ENCODE measurements at regions not wholly inside any gene's neighbourhood (a gene's known extent, or its start where the extent isn't known, plus 50 kb on each side); places are given as distances from the start of the nearest gene placed in this dataset.

GRCh38 chr7:159249671-159250070, 105.0 kb upstream of the VIPR2 start:
- H3K27me3 Mint-ChIP-seq, result no peaks in the 10 kb centered on the region
- H3K27ac Mint-ChIP-seq (ENCODE audit: low read depth), result no peak overlapping the region
- DNase-seq (ENCODE audit: low spot score in 2 of 2) (no peak), ATAC-seq (replicated peaks; ENCODE audit: extremely low read depth, poor library complexity, severe bottlenecking) (no peak)
- H3K4me3 Mint-ChIP-seq, result no peak overlapping the region
- H3K36me3 Mint-ChIP-seq (ENCODE audit: insufficient read depth), result peaks cover 5% of the 10 kb centered on the region
- no peaks in the 10 kb centered on the region for H3K9me3 Mint-ChIP-seq
- H3K4me1 Mint-ChIP-seq, result peaks cover 45% of the 10 kb centered on the region

DNA sequence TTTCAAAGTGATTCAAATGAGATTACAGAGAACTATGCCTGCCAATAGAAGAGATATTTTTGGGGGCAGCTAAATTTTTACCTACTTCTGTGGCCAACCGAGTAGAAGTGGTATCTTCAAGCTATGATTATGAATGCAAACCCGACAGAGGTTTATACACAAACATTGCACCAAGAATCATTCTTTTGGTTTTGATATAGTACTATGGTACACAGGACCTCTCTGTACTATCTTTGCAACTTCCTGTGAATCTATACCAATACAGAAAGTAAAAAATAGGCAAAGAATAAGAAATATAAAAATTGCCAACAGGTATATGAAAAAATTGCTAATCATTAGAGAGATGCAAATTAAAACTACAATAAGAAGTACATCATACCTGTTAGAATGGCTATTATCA, 103.2 kb upstream of the VIPR2 start:
- H3K9me3 Mint-ChIP-seq, result no peaks in the 10 kb centered on the region
- ATAC-seq (replicated peaks; ENCODE audit: extremely low read depth, poor library complexity, severe bottlenecking), result no peak
- no peak overlapping the region for H3K27ac Mint-ChIP-seq (ENCODE audit: low read depth)
- no peaks in the 10 kb centered on the region for H3K27me3 Mint-ChIP-seq
- peaks cover 29% of the 10 kb centered on the region for H3K4me1 Mint-ChIP-seq
- no peak for DNase-seq (ENCODE audit: low spot score in 2 of 2)
- no peak overlapping the region for H3K4me3 Mint-ChIP-seq
- H3K36me3 Mint-ChIP-seq (ENCODE audit: insufficient read depth), result peaks cover 5% of the 10 kb centered on the region

GRCh38 chr7:159246702-159247480, 102.2 kb upstream of the VIPR2 start:
- DNase-seq (ENCODE audit: low spot score in 2 of 2) (no peak), ATAC-seq (replicated peaks; ENCODE audit: extremely low read depth, poor library complexity, severe bottlenecking) (no peak)
- H3K36me3 Mint-ChIP-seq (ENCODE audit: insufficient read depth), result peaks cover 6% of the 10 kb centered on the region
- H3K4me1 Mint-ChIP-seq, result peaks cover 25% of the 10 kb centered on the region
- H3K4me3 Mint-ChIP-seq, result no peak overlapping the region
- no peaks in the 10 kb centered on the region for H3K9me3 Mint-ChIP-seq
- no peak overlapping the region for H3K27ac Mint-ChIP-seq (ENCODE audit: low read depth)
- no peaks in the 10 kb centered on the region for H3K27me3 Mint-ChIP-seq

GRCh38 chr7:159240962-159241361, 96.3 kb upstream of the VIPR2 start:
- Mint-ChIP-seq H3K27me3 (peaks cover 24% of the 10 kb centered on the region), H3K36me3 (ENCODE audit: insufficient read depth) (peaks cover 3% of the 10 kb centered on the region), H3K27ac (ENCODE audit: low read depth) (no peak overlapping the region), H3K9me3 (no peaks in the 10 kb centered on the region), H3K4me3 (no peak overlapping the region), H3K4me1 (peaks cover 3% of the 10 kb centered on the region)
- DNase-seq (ENCODE audit: low spot score in 2 of 2) (no peak), ATAC-seq (replicated peaks; ENCODE audit: extremely low read depth, poor library complexity, severe bottlenecking) (no peak)

DNA sequence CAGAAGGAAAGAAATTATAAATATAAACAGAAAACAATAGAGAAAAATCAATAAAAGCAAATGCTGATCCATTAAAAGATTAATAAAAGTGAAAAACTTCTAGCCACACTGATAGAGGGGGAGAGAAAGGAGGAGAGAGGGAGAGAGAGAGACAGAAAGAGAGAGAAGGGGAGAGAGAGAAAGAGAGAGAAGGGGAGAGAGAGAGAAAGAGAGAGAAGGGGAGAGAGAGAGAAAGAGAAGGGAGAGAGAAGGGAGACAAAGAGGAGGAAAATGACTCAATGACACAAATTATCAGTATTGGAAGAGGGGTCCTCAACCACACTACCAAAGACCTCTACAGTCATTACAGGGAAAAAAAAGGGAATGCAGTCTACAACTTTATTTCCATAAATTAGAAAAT, 94.4 kb upstream of the VIPR2 start:
- Mint-ChIP-seq H3K27ac (ENCODE audit: low read depth) (peak overlapping the region; percentile 72), H3K36me3 (ENCODE audit: insufficient read depth) (peaks cover 1% of the 10 kb centered on the region), H3K4me1 (no peaks in the 10 kb centered on the region), H3K9me3 (no peaks in the 10 kb centered on the region), H3K27me3 (peaks cover 28% of the 10 kb centered on the region), H3K4me3 (no peak overlapping the region)
- ATAC-seq (replicated peaks; ENCODE audit: extremely low read depth, poor library complexity, severe bottlenecking) (no peak), DNase-seq (ENCODE audit: low spot score in 2 of 2) (no peak)

GRCh38 chr7:159238541-159238940, 93.9 kb upstream of the VIPR2 start:
- Mint-ChIP-seq H3K27ac (ENCODE audit: low read depth) (peak overlapping the region; percentile 72), H3K9me3 (no peaks in the 10 kb centered on the region), H3K4me1 (no peaks in the 10 kb centered on the region), H3K36me3 (ENCODE audit: insufficient read depth) (peaks cover 1% of the 10 kb centered on the region), H3K27me3 (peaks cover 28% of the 10 kb centered on the region), H3K4me3 (no peak overlapping the region)
- no peak for DNase-seq (ENCODE audit: low spot score in 2 of 2)
- ATAC-seq (replicated peaks; ENCODE audit: extremely low read depth, poor library complexity, severe bottlenecking), result no peak

- Mint-ChIP-seq H3K27me3 (peaks cover 28% of the 10 kb centered on the region), H3K4me3 (no peak overlapping the region), H3K4me1 (no peaks in the 10 kb centered on the region), H3K36me3 (ENCODE audit: insufficient read depth) (no peaks in the 10 kb centered on the region), H3K27ac (ENCODE audit: low read depth) (no peak overlapping the region), H3K9me3 (no peaks in the 10 kb centered on the region)
- DNase-seq (ENCODE audit: low spot score in 2 of 2), result no peak
- ATAC-seq (replicated peaks; ENCODE audit: extremely low read depth, poor library complexity, severe bottlenecking), result no peak
Observed at GRCh38 chr7:159237022-159237653, 92.5 kb upstream of the VIPR2 start.

DNA sequence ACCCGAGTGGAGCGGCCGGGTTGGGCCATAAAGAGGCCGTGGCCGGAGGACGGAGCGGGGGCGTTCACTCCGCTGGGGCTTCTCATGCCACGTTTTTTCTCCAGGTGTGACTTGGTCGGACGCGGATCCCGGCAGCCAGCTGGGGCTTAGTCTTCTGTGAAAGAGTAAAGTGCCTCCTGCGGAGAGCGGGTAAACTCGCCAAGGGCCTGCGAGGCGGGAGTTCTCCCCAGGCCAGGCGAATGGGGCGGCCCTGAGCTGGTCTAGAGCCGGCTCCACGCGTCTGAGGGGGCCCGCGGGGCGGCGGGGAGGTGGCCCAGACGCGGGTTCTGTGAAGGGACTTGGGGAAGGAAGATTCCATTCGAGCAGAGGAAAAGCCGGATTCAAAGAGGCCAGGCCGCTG, 86.3 kb upstream of the VIPR2 start:
- Mint-ChIP-seq H3K4me1 (no peaks in the 10 kb centered on the region), H3K27ac (ENCODE audit: low read depth) (no peak overlapping the region), H3K27me3 (peaks cover 5% of the 10 kb centered on the region), H3K36me3 (ENCODE audit: insufficient read depth) (no peaks in the 10 kb centered on the region), H3K4me3 (no peak overlapping the region), H3K9me3 (no peaks in the 10 kb centered on the region)
- no peak for DNase-seq (ENCODE audit: low spot score in 2 of 2)
- no peak for ATAC-seq (replicated peaks; ENCODE audit: extremely low read depth, poor library complexity, severe bottlenecking)

DNA sequence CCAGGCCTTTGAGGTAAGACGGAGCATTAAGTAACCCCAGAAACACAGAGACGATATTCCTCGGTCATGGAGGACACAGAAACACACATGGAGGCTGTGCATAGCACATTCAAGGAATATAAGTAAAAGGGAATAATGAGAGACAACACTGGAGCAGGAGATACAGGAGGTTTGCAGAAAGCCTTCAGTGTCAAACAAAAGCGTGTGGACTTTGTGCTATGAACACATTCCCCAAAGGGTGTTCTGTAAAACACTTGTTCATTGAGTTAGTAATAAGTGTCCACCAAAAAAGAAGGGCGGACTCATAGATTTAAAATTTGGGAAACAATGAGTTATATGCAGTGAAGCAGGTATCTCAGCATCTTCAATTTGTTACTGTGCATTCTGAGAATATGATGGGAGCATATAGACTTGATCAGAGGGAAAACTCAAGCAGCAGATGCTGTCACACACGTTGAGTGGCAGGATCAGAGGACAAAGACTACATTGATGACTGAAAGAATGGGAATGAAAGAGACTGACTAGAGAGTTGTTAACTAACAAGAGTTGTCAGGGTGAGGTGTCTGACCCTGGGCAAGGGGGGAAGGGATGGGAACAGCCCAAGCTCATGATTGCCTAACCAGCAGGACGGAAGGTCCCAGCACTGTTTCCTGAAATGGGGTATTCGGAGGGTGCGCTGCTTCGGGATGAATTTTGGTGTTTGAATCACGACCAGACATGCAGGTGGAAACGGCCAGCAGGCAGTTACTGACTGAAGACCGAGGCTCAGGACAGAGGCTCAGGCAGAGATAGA, 85.2 kb upstream of the VIPR2 start:
- Mint-ChIP-seq H3K9me3 (no peaks in the 10 kb centered on the region), H3K4me3 (no peak overlapping the region), H3K36me3 (ENCODE audit: insufficient read depth) (no peaks in the 10 kb centered on the region), H3K4me1 (no peaks in the 10 kb centered on the region), H3K27ac (ENCODE audit: low read depth) (no peak overlapping the region), H3K27me3 (no peaks in the 10 kb centered on the region)
- DNase-seq (ENCODE audit: low spot score in 2 of 2), result no peak
- no peak for ATAC-seq (replicated peaks; ENCODE audit: extremely low read depth, poor library complexity, severe bottlenecking)

DNA sequence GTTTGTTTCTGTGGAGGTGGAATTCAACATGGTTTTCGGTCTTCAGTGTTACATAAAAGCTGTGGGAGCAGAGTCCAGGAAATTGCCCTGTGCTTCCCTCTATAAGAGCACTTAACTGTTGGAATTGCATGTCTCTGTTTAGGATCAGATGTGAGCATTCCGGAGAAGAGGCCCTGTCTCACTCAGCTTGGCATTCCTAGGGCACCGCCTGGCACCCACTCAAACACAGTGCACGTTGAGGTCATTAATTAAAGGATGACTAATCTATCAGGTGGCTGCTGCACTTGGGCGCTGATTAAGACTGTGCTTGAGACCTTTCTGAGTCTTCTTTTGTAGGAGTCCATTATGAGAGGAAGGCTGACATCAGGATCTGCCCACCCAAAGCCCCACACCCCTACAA, 82.8 kb upstream of the VIPR2 start:
- no peaks in the 10 kb centered on the region for H3K4me1 Mint-ChIP-seq
- ATAC-seq (replicated peaks; ENCODE audit: extremely low read depth, poor library complexity, severe bottlenecking), result no peak

DNA sequence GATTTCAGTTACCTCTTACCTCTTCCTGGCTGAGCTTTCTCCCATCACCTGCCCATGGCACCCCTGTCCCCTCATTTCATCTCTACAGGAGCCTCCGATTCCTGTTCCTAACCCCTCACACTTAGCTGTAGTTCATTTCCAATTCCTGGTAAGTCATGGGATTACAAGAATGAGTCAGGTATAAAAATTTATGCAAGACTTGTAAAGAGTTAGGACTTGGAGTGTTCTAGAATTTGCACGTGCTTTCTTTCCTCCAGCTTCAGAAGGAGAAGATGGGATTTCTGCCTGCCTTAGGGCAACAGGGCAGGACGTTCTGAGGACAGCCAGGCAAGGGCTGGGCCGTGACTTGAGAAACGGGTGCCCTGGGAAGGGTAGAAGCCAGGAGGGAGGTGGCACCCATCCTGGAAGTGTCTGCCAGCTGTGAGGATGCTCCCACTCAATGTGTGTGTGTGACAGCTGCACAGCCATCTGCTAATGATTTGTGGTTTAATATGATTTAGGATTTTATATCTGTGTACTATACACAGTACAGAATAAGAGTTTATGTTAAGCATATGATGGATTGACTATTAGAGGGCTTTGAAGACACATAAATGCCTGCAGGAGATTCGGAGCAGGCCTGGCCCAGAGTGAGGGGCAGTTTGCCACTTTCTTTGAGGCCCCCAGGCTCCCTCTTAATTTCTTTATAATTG, 81.5 kb upstream of the VIPR2 start:
- Mint-ChIP-seq H3K27ac (ENCODE audit: low read depth) (no peak overlapping the region), H3K36me3 (ENCODE audit: insufficient read depth) (no peaks in the 10 kb centered on the region), H3K4me3 (no peak overlapping the region), H3K4me1 (no peaks in the 10 kb centered on the region), H3K9me3 (no peaks in the 10 kb centered on the region), H3K27me3 (no peaks in the 10 kb centered on the region)
- no peak for ATAC-seq (replicated peaks; ENCODE audit: extremely low read depth, poor library complexity, severe bottlenecking)
- DNase-seq (ENCODE audit: low spot score in 2 of 2), result no peak

More for the DNA sequence above, 82.8 kb upstream of the VIPR2 start:
- no peaks in the 10 kb centered on the region for H3K9me3 Mint-ChIP-seq
- no peaks in the 10 kb centered on the region for H3K27me3 Mint-ChIP-seq
- no peak overlapping the region for H3K27ac Mint-ChIP-seq (ENCODE audit: low read depth)
- DNase-seq (ENCODE audit: low spot score in 2 of 2), result no peak
- H3K4me3 Mint-ChIP-seq, result no peak overlapping the region
- no peaks in the 10 kb centered on the region for H3K36me3 Mint-ChIP-seq (ENCODE audit: insufficient read depth)

DNA sequence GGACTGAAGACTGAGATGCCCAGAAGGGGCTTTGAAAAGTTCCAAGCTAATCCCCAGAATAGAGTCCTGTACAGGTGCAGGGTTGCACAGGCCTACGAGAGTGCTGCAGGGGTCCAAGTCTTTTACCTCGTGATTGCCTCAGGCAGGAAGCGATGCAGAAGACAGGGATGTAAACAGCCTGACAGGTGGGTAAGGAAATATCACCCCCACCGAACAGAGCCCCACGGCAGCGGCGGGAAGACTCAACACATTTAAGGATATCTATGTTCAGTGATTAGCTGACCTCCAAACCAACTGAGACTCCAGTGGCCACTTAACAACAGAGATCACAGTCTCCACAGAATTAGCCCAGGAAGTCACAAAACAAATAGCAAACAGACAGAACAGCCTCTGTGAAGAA, 73.9 kb upstream of the VIPR2 start:
- Mint-ChIP-seq H3K9me3 (no peaks in the 10 kb centered on the region), H3K4me1 (no peaks in the 10 kb centered on the region), H3K4me3 (no peak overlapping the region), H3K27me3 (no peaks in the 10 kb centered on the region), H3K36me3 (ENCODE audit: insufficient read depth) (no peaks in the 10 kb centered on the region), H3K27ac (ENCODE audit: low read depth) (no peak overlapping the region)
- ATAC-seq (replicated peaks; ENCODE audit: extremely low read depth, poor library complexity, severe bottlenecking), result no peak
- DNase-seq (ENCODE audit: low spot score in 2 of 2), result no peak

Data from central memory CD8-positive, alpha-beta T cell (primary cell).